GM19351 (cell line): ENCODE measurements at regions not wholly inside any gene's neighbourhood (a gene's known extent, or its start where the extent isn't known, plus 50 kb on each side); places are given as distances from the start of the nearest gene placed in this dataset.

Experiments used
- ATAC-seq: cut with Tn5 transposase; IDR thresholded peaks from one replicate; pipeline ENCODE4 v1.9.1; 2021; ENCODE audit warnings: mild to moderate bottlenecking, moderate library complexity; ENCODE audit not compliant: unreplicated experiment

DNA sequence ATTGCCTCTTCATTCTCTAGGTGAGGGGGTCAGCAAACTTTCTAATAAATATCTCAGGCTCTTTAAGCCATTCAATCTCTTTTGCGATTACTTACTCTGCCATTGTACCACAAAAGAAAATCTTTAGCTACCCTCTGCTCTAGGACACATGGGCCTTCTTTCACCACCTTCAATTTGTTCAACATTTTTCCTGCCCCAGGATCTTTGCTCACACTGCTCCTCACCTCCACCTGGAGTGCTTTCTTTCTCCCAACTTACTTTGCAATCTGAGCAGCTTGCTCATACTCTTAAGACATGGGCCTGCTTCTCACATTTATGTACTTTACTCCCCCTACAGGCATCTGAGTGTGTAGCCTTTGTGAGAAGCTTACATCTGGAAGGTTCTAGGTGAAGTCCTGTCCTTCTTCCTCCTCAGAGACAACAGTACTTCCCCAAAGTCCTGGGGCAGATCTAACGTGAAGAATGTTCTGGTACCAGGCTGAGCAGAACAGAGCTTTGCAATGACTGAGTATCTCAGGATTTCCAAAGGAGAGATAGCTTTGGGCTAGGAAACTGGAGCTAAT is 55.0 kb upstream of the PRDM5 start:
- peak; percentile 94 for ATAC-seq

DNA sequence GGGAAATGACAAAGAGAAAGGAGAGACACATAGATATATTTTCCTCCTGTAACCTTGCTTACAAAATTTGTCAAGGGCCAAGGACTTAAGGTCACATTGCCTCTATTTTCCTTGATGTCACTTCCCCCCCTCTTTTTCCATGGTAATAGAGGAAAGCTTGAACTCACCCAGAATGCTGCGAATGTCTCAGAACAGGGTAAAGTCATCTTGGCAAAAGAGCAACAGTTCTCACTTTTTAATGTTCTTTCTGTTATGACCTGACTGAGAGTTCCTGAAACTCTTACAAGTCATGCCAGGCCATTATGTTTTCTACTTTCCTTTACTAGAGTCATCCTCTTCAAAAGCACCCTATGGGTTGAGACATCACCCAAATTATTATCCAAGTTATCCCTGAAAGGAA is 50.7 kb upstream of the PRDM5 start:
- no peak for ATAC-seq
